Cardiac muscle cell (in vitro differentiated cells and primary cell): ENCODE measurements at regions not wholly inside any gene's neighbourhood (a gene's known extent, or its start where the extent isn't known, plus 50 kb on each side); places are given as distances from the start of the nearest gene placed in this dataset.

Experiments used
- DNase-seq, 2 donors: peaks; one replicate each; pipeline versions ENCODE4 v3.0.0 to v3.0.0-alpha.2; 2010 to 2017; ENCODE audit warnings: low read depth in 1 of 2, low spot score in 1 of 2
- H3K27ac ChIP-seq: fragments of 200-600 bp; sonication (generic); 2 replicates; pipeline ENCODE4 v1.5.1; 2016
- H3K27me3 ChIP-seq: fragments of 200-600 bp; sonication (generic); 2 replicates; pipeline ENCODE4 v1.6.0; 2016; ENCODE audit warnings: control low read depth
- H3K36me3 ChIP-seq: fragments of 200-600 bp; sonication (generic); 2 replicates; pipeline ENCODE4 v1.5.1; 2016; ENCODE audit warnings: control low read depth
- H3K4me1 ChIP-seq: fragments of 200-600 bp; sonication (generic); 2 replicates; pipeline ENCODE4 v1.8.1; 2017; ENCODE audit warnings: low read depth, mild to moderate bottlenecking, mixed run types
- H3K4me3 ChIP-seq: fragments of 200-600 bp; sonication (generic); 2 replicates; pipeline ENCODE4 v1.5.1; 2016; ENCODE audit warnings: mild to moderate bottlenecking
- H3K9me3 ChIP-seq: fragments of 200-600 bp; sonication (generic); 2 replicates; pipeline ENCODE4 v1.5.1; 2017; ENCODE audit warnings: low read depth, mild to moderate bottlenecking, control low read depth
- TF ChIP-seq, protein P1 (sequence below): IDR thresholded peaks from 2 replicates; pipeline ENCODE4 v1.5.1; 2012; ENCODE audit warnings: low read depth, mild to moderate bottlenecking, low read length

- Histone ChIP-seq H3K9me3 (no peaks in the 10 kb centered on the region), H3K36me3 (no peaks in the 10 kb centered on the region), H3K4me3 (no peak overlapping the region), H3K27me3 (no peaks in the 10 kb centered on the region), H3K4me1 (no peaks in the 10 kb centered on the region), H3K27ac (no peak overlapping the region)
- TF ChIP-seq, protein P1, sequence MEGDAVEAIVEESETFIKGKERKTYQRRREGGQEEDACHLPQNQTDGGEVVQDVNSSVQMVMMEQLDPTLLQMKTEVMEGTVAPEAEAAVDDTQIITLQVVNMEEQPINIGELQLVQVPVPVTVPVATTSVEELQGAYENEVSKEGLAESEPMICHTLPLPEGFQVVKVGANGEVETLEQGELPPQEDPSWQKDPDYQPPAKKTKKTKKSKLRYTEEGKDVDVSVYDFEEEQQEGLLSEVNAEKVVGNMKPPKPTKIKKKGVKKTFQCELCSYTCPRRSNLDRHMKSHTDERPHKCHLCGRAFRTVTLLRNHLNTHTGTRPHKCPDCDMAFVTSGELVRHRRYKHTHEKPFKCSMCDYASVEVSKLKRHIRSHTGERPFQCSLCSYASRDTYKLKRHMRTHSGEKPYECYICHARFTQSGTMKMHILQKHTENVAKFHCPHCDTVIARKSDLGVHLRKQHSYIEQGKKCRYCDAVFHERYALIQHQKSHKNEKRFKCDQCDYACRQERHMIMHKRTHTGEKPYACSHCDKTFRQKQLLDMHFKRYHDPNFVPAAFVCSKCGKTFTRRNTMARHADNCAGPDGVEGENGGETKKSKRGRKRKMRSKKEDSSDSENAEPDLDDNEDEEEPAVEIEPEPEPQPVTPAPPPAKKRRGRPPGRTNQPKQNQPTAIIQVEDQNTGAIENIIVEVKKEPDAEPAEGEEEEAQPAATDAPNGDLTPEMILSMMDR: no peak
- DNase-seq: no peak
Measured at GRCh38 chr2:139214801-139215200, 434.6 kb upstream of the NXPH2 start.

DNA sequence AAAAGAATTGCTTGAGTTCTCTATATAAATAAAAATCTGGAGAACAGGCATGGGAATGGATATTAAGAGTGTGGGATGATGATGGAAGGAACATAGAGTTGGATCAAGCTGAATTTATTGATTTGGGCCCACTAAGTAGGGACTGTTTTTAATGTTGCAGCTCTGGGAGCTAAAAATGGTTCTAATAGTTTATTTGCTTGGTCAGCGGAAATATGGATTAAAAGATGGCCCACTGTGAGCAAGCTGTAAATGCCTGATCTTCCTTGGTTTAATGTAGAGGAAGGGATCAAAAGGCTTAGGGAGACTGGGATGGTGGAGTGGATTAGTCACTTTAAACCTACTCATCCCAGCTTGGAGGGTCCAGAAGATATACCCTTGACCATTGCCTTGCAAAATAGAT lies 429.4 kb upstream of the NXPH2 start:
- H3K9me3 ChIP-seq: no peaks in the 10 kb centered on the region
- H3K27me3 ChIP-seq: no peaks in the 10 kb centered on the region
- no peak overlapping the region for H3K4me3 ChIP-seq
- H3K4me1 ChIP-seq: no peaks in the 10 kb centered on the region
- TF ChIP-seq, protein P1: no peak
- no peak for DNase-seq
- H3K27ac ChIP-seq: no peak overlapping the region
- no peaks in the 10 kb centered on the region for H3K36me3 ChIP-seq

- no peak for DNase-seq
- H3K36me3 ChIP-seq: no peaks in the 10 kb centered on the region
- no peak overlapping the region for H3K4me3 ChIP-seq
- no peaks in the 10 kb centered on the region for H3K4me1 ChIP-seq
- TF ChIP-seq, protein P1: no peak
- H3K9me3 ChIP-seq: no peaks in the 10 kb centered on the region
- no peak overlapping the region for H3K27ac ChIP-seq
- H3K27me3 ChIP-seq: no peaks in the 10 kb centered on the region
Measured at GRCh38 chr2:139201516-139201915, 421.3 kb upstream of the NXPH2 start.

- TF ChIP-seq, protein P1: no peak
- no peak overlapping the region for H3K27ac ChIP-seq
- H3K4me1 ChIP-seq: no peaks in the 10 kb centered on the region
- no peak for DNase-seq
- H3K36me3 ChIP-seq: no peaks in the 10 kb centered on the region
- no peaks in the 10 kb centered on the region for H3K9me3 ChIP-seq
- no peak overlapping the region for H3K4me3 ChIP-seq
- no peaks in the 10 kb centered on the region for H3K27me3 ChIP-seq
Measured at GRCh38 chr2:139196754-139197153, 416.6 kb upstream of the NXPH2 start.

- Histone ChIP-seq H3K27me3 (no peaks in the 10 kb centered on the region), H3K4me1 (no peaks in the 10 kb centered on the region), H3K36me3 (no peaks in the 10 kb centered on the region), H3K9me3 (no peaks in the 10 kb centered on the region), H3K4me3 (no peak overlapping the region), H3K27ac (no peak overlapping the region)
- no peak for DNase-seq
- TF ChIP-seq, protein P1: no peak
Measured at GRCh38 chr2:139194546-139194945, 414.4 kb upstream of the NXPH2 start.

DNA sequence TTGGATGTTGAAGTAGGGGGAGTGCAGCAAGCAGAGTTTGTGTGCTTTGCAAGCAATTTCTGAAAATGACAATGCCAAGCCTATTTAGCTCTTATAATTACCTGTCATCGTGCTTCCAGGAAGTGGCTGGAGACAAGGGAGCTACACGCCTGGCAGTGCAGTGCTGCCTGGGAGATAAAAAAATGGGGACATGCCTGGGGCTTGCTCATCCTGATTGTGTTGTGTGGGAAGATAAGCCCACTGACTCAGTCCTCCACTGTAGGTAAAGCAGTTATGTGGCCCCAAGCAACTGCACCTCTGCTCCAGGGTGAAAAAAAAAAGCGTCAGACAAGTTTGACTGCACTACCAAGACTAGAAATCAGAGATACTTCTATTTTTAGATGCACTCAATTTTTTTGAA lies 396.9 kb upstream of the NXPH2 start:
- Histone ChIP-seq H3K4me1 (no peaks in the 10 kb centered on the region), H3K4me3 (no peak overlapping the region), H3K27ac (no peak overlapping the region), H3K9me3 (no peaks in the 10 kb centered on the region), H3K36me3 (no peaks in the 10 kb centered on the region), H3K27me3 (peaks cover 4% of the 10 kb centered on the region)
- DNase-seq: no peak
- TF ChIP-seq, protein P1: no peak
